Neural progenitor cell (in vitro differentiated cells): ENCODE measurements at regions not wholly inside any gene's neighbourhood (a gene's known extent, or its start where the extent isn't known, plus 50 kb on each side); places are given as distances from the start of the nearest gene placed in this dataset.
A peak's percentile ranks its signal among the peaks of the same experiment; 100 is the strongest.

Experiments used
- DNase-seq: peaks from one replicate; pipeline ENCODE4 v3.0.0-alpha.2; 2016; ENCODE audit warnings: low spot score
- H2AFZ ChIP-seq: fragments of 200-600 bp; sonication (generic); replicated peaks from 2 replicates; pipeline ENCODE4 v1.6.1; 2016; ENCODE audit warnings: antibody characterized with exemption
- H3F3A ChIP-seq: fragments of 200-600 bp; sonication (generic); 2 replicates; pipeline ENCODE4 v1.6.1; 2016; ENCODE audit warnings: antibody characterized with exemption, low read depth
- H3K27ac ChIP-seq: fragments of 200-600 bp; sonication (generic); 2 replicates; pipeline ENCODE4 v1.5.1; 2016; ENCODE audit warnings: mild to moderate bottlenecking
- H3K27me3 ChIP-seq: fragments of 200-600 bp; sonication (generic); 2 replicates; pipeline ENCODE4 v1.6.1; 2016; ENCODE audit warnings: mild to moderate bottlenecking, moderate library complexity
- H3K36me3 ChIP-seq: fragments of 200-600 bp; sonication (generic); 2 replicates; pipeline ENCODE4 v1.5.1; 2016
- H3K4me1 ChIP-seq: fragments of 200-600 bp; sonication (generic); 2 replicates; pipeline ENCODE4 v1.6.1; 2016; ENCODE audit warnings: mixed run types
- H3K4me2 ChIP-seq: fragments of 200-600 bp; sonication (generic); 2 replicates; pipeline ENCODE4 v1.6.1; 2016
- H3K4me3 ChIP-seq: fragments of 200-600 bp; sonication (generic); 2 replicates; pipeline ENCODE4 v1.5.1; 2016
- H3K79me2 ChIP-seq: fragments of 200-600 bp; sonication (generic); 2 replicates; pipeline ENCODE4 v1.6.1; 2016; ENCODE audit warnings: low read depth
- H3K9ac ChIP-seq: fragments of 200-600 bp; sonication (generic); 2 replicates; pipeline ENCODE4 v1.6.1; 2016
- H3K9me3 ChIP-seq: fragments of 200-600 bp; sonication (generic); 2 replicates; pipeline ENCODE4 v1.5.1; 2016; ENCODE audit warnings: low read depth
- H4K20me1 ChIP-seq: fragments of 200-600 bp; sonication (generic); 2 replicates; pipeline ENCODE4 v1.6.1; 2016; ENCODE audit warnings: low read depth
- H3K27ac Mint-ChIP-seq: 3 replicates; pipeline ENCODE4 v1.8.0; 2021; ENCODE audit warnings: mixed read lengths
- H3K27me3 Mint-ChIP-seq: 2 replicates; pipeline ENCODE4 v1.8.0; 2022; ENCODE audit warnings: low read depth, mild to moderate bottlenecking, inconsistent platforms, moderate library complexity, mixed read lengths; ENCODE audit not compliant: insufficient read depth
- H3K36me3 Mint-ChIP-seq: 3 replicates; pipeline ENCODE4 v1.8.0; 2021; ENCODE audit warnings: mixed read lengths
- H3K4me1 Mint-ChIP-seq: 3 replicates; pipeline ENCODE4 v1.8.0; 2021; ENCODE audit warnings: mixed read lengths
- H3K4me3 Mint-ChIP-seq: 3 replicates; pipeline ENCODE4 v1.8.0; 2021; ENCODE audit warnings: mild to moderate bottlenecking, moderate library complexity, mixed read lengths
- H3K9me3 Mint-ChIP-seq: 3 replicates; pipeline ENCODE4 v1.8.0; 2020; ENCODE audit warnings: mixed read lengths
- CTCF ChIP-seq: fragments of 200-600 bp; sonication (generic); IDR thresholded peaks from 2 replicates; pipeline ENCODE4 v1.5.1; 2017; ENCODE audit warnings: antibody characterized with exemption, mild to moderate bottlenecking
- EZH2 ChIP-seq: fragments of 200-600 bp; sonication (generic); IDR thresholded peaks from 2 replicates; pipeline ENCODE4 v1.6.1; 2017; ENCODE audit warnings: antibody characterized with exemption, mild to moderate bottlenecking, moderate library complexity
- EZH2phosphoT487 ChIP-seq: fragments of 200-600 bp; sonication (generic); IDR thresholded peaks from 2 replicates; pipeline ENCODE4 v1.6.1; 2017; ENCODE audit warnings: antibody characterized with exemption

GRCh38 chr13:58187881-58188280 lies 556.3 kb downstream of the PCDH17 start:
- Mint-ChIP-seq H3K27ac (no peak overlapping the region), H3K4me1 (no peaks in the 10 kb centered on the region), H3K4me3 (no peak overlapping the region), H3K9me3 (peaks cover 2% of the 10 kb centered on the region), H3K36me3 (no peaks in the 10 kb centered on the region), H3K27me3 (peaks cover 2% of the 10 kb centered on the region)
- Histone ChIP-seq H3K4me2 (no peak overlapping the region), H2AFZ (no peak overlapping the region), H3K9me3 (no peaks in the 10 kb centered on the region), H3K27me3 (no peaks in the 10 kb centered on the region), H3K27ac (no peak overlapping the region), H3K36me3 (no peaks in the 10 kb centered on the region), H3K4me3 (no peak overlapping the region), H3K9ac (no peak overlapping the region), H3K4me1 (no peaks in the 10 kb centered on the region), H3F3A (no peaks in the 10 kb centered on the region), H4K20me1 (no peaks in the 10 kb centered on the region), H3K79me2 (no peaks in the 10 kb centered on the region)
- TF ChIP-seq EZH2 (no peak), CTCF (no peak), EZH2phosphoT487 (no peak)
- DNase-seq, result no peak

- no peak overlapping the region for H3K4me3 Mint-ChIP-seq
- H3K27ac Mint-ChIP-seq, result no peak overlapping the region
- Histone ChIP-seq H3K4me3 (no peak overlapping the region), H3K4me1 (no peaks in the 10 kb centered on the region), H2AFZ (peak overlapping the region; percentile 81), H3K9ac (no peak overlapping the region), H3K27me3 (no peaks in the 10 kb centered on the region), H3K4me2 (no peak overlapping the region), H3K79me2 (no peaks in the 10 kb centered on the region), H3K9me3 (no peaks in the 10 kb centered on the region), H3K36me3 (no peaks in the 10 kb centered on the region), H3K27ac (no peak overlapping the region), H3F3A (no peaks in the 10 kb centered on the region), H4K20me1 (no peaks in the 10 kb centered on the region)
- no peaks in the 10 kb centered on the region for H3K9me3 Mint-ChIP-seq
- DNase-seq, result no peak
- no peaks in the 10 kb centered on the region for H3K4me1 Mint-ChIP-seq
- TF ChIP-seq EZH2 (no peak), EZH2phosphoT487 (no peak), CTCF (no peak)
- H3K27me3 Mint-ChIP-seq, result peaks cover 2% of the 10 kb centered on the region
- H3K36me3 Mint-ChIP-seq, result no peaks in the 10 kb centered on the region
Measured at GRCh38 chr13:58190577-58190976, 559.0 kb downstream of the PCDH17 start.

- Mint-ChIP-seq H3K27ac (no peak overlapping the region), H3K36me3 (no peaks in the 10 kb centered on the region), H3K27me3 (peaks cover 2% of the 10 kb centered on the region), H3K4me1 (no peaks in the 10 kb centered on the region), H3K9me3 (no peaks in the 10 kb centered on the region), H3K4me3 (no peak overlapping the region)
- no peak for DNase-seq
- no peaks in the 10 kb centered on the region for H3K27me3 ChIP-seq
- H3K27ac ChIP-seq, result no peak overlapping the region
- no peaks in the 10 kb centered on the region for H3K36me3 ChIP-seq
- no peak overlapping the region for H3K9ac ChIP-seq
- no peaks in the 10 kb centered on the region for H3K9me3 ChIP-seq
- no peaks in the 10 kb centered on the region for H3F3A ChIP-seq
- H2AFZ ChIP-seq, result no peak overlapping the region
- H3K4me3 ChIP-seq, result no peak overlapping the region
- H3K4me1 ChIP-seq, result no peaks in the 10 kb centered on the region
- H4K20me1 ChIP-seq, result no peaks in the 10 kb centered on the region
- H3K4me2 ChIP-seq, result no peak overlapping the region
- TF ChIP-seq EZH2 (no peak), EZH2phosphoT487 (no peak), CTCF (no peak)
- H3K79me2 ChIP-seq, result no peaks in the 10 kb centered on the region
Measured at GRCh38 chr13:58191754-58192153, 560.2 kb downstream of the PCDH17 start.

GRCh38 chr13:58202099-58202498 lies 570.6 kb downstream of the PCDH17 start:
- H3K4me1 ChIP-seq, result no peaks in the 10 kb centered on the region
- no peak overlapping the region for H3K27ac Mint-ChIP-seq
- H3K4me3 Mint-ChIP-seq, result no peak overlapping the region
- no peak overlapping the region for H2AFZ ChIP-seq
- no peaks in the 10 kb centered on the region for H3F3A ChIP-seq
- no peak overlapping the region for H3K27ac ChIP-seq
- H3K4me1 Mint-ChIP-seq, result no peaks in the 10 kb centered on the region
- H3K36me3 Mint-ChIP-seq, result no peaks in the 10 kb centered on the region
- no peaks in the 10 kb centered on the region for H3K79me2 ChIP-seq
- H4K20me1 ChIP-seq, result no peaks in the 10 kb centered on the region
- peaks cover 2% of the 10 kb centered on the region for H3K27me3 Mint-ChIP-seq
- DNase-seq, result no peak
- peaks cover 2% of the 10 kb centered on the region for H3K9me3 Mint-ChIP-seq
- H3K9me3 ChIP-seq, result no peaks in the 10 kb centered on the region
- no peaks in the 10 kb centered on the region for H3K27me3 ChIP-seq
- H3K9ac ChIP-seq, result no peak overlapping the region
- TF ChIP-seq EZH2phosphoT487 (no peak), CTCF (no peak), EZH2 (no peak)
- H3K4me2 ChIP-seq, result no peak overlapping the region
- no peaks in the 10 kb centered on the region for H3K36me3 ChIP-seq
- H3K4me3 ChIP-seq, result no peak overlapping the region
